ENCODE measurements at regions not wholly inside any gene's neighbourhood (a gene's known extent, or its start where the extent isn't known, plus 50 kb on each side); places are given as distances from the start of the nearest gene placed in this dataset.
A peak's percentile ranks its signal among the peaks of the same experiment; 100 is the strongest.
"Not testable (repeated sequence)": the region's sequence is repeated elsewhere in the genome, so short reads cannot be mapped to it uniquely, and the experiment has no call there.

DNA sequence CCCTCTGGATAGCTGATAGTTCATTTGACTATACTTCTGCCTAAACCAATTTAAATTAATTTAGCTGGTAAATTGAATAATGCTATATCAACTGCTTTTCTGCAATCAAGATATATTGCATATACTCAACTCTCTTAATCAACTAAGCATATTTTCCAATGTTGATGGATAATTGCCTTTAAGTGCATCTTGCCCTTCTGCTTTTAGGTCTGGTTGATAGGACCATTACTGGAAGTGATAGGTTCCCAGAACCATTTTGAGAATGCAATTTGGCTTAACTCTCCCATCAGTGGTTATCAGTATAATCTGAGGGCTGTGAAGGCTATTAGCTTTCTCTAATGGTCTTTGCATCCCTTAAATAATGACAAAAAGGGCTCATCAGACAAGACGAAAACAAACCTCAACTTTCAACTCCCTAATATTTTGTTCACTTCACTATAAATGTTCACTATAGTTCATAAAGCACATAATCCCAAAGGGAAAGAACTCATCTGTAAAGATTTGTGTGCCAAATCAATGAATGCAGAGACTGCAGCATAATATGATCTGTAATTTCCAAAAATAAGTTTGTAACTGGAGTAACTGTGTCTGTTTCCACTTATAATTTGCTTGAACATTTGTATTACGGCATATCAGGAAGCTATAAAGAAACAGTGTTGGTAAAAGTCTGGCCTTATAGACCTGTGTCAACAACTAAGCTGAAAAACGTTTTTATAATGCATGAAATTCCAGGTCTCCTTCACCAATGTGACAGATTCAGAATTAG lies 273.6 kb downstream of the FBXO8 start:
- peak; percentile 63 for DNase-seq

DNA sequence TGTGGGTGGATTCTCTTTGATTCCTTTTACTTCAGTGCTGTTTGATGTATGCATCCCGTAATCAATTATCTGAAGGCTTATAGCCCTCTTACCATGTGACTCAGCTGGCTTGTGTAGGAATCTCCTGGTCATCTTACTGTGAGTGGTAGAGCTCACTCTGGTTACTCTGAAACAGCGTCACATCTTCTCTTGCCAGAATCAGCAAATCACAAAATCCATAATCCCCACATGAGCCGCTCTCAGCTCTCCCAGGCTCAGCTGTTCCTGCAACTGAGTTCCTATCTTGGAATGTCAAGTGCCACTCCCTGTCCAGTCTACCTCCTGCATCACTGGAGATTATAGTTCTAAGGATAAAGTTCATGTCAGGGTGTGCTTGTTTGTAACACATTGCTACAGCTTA lies 278.0 kb downstream of the FBXO8 start:
- no peak for DNase-seq

DNA sequence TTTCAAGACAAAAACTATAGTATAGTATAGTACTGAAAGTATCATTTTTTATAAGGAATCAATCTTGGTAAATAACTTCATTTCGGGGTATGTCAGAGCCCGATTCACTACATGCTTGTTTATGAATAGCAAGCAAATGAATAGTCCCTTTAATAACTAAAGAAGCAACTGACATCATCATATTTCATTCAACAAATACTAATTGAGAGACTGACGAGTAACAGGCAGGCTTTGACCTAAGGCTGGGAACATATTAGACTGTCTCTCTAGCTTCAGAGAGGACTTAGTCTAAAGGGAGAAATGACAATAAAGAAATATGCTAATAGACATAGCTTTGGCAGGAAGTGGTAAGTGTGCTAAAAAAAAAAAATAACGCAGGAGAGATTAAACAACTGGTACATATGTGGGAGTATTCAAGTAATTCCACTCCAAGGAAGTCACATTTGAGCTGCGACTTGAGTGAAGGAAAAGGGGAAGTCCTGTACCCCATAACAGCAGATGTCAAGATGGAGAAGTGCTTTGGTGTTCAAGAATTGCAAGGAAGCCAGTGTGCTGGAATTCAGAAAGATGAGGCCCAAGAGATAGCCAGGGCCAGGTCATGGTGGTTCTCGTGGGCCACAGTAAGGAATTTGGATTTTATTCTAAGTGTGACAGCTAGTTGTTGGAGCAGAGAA lies 284.9 kb downstream of the FBXO8 start:
- DNase-seq = no peak

DNA sequence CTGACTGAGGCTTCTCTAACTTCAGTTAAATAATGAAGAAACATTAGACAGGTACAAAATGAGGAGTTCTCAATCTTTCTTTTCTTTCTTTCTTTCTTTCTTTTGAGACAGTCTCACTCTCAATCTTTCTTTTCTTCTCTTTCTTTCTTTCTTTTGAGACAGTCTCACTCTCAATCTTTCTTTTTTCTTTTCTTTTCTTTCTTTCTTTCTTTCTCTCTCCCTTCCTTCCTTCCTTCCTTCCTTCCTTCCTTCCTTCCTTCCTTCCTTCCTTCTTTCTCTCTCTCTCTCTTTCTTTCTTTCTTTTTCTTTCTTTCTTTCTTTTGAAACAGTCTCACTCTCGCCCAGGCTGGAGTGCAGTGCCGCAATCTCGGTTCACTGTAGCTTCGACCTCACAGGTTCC lies 287.7 kb downstream of the FBXO8 start:
- not testable (repeated sequence) for DNase-seq

DNA sequence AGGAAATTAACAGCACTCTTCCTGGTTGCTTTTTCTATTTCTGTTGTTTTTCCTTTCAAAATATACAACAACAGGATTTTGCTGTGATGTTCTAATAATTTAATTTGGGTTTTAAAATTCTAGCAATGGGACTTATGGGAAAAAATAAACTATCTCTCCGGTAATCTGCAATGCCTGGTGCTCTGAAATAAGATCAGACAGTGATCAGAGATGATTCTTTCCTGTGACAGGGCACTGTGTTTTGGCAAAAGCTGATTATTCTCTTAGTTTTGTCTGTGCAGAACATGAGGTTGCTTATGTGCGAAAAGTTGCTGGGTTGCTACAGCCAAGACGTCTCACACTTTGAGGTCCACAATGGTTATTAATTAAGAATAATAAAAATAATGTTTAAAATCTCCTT lies 291.7 kb downstream of the FBXO8 start:
- no peak for DNase-seq

DNA sequence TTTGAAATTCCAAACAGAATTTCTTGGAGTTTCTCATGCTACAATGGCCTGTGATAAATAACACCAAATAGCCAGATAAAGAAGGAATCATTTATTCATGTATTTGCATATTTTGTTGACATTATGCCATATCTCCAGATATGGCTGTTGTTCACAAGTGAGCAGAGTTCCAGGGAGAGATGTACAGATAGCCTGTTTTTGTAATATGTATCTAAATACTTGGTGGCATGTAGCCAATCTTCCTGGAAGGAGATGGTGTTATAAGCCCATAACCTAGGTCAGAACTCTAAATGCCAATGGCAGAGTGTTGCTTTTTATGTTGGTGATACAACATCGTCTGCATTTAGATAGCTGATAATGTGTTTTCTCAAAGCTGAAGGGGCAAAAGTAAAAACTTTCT lies 292.2 kb downstream of the FBXO8 start:
- no peak for DNase-seq

DNA sequence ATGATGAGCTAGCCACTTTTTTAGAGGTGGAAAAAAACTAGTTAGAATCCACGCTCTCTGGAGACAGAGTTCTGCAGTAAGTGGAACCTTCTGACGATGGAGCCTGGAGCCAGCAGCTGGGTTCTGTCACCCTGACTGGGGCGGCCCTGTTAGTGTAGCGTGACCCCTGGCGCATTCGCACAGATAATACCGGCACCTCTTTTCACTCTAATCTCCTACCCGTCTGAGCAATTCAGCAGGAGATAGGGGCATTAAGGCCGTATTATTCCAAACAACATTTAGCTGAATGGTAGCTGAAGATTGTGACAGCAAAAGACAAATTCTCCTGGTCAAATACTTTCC lies 292.6 kb downstream of the FBXO8 start:
- DNase-seq = no peak

DNA sequence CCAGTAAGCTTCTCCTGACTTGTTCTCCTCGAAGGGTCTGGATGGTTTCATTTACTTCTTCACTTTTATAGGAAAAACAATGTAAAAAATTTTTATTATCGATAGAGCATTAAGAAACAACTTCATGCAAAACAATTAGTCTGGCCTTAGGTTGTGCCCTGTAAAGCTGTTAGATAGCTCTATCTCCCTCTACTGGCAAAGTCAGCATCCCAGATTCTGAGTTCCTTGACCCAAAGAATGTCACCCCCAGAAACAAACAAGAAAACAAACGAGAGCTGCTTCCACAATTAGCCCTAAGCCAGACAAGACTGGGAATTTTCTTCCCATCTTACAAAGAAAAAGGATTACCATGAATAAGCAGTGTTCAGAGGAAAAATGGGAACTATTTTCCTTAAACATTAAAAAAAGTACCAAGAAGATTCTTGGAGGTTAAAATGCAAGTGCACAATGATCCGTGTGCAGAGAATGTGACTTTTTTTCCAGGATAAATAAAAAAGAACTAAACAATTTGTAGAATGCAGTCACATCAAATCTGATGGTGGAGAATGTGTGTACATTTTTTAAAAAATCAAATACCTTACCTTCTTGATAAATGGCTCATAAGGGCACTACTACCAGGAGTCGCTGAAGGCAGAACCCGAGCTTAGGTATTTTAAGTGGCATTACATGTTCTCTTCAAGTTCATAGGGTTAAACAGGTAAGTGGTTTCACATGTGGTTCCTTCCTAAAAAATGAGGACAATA lies 293.2 kb downstream of the FBXO8 start:
- DNase-seq = no peak

DNA sequence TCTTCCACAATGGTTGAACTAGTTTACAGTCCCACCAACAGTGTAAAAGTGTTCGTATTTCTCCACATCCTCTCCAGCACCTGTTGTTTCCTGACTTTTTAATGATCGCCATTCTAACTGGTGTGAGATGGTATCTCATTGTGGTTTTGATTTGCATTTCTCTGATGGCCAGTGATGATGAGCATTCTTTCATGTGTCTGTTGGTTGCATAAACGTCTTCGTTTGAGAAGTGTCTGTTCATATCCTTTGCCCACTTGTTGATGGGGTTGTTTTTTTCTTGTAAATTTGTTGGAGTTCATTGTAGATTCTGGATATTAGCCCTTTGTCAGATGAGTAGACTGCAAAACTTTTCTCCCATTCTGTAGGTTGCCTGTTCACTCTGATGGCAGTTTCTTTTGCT lies 319.9 kb downstream of the FBXO8 start:
- DNase-seq = not testable (repeated sequence)

DNA sequence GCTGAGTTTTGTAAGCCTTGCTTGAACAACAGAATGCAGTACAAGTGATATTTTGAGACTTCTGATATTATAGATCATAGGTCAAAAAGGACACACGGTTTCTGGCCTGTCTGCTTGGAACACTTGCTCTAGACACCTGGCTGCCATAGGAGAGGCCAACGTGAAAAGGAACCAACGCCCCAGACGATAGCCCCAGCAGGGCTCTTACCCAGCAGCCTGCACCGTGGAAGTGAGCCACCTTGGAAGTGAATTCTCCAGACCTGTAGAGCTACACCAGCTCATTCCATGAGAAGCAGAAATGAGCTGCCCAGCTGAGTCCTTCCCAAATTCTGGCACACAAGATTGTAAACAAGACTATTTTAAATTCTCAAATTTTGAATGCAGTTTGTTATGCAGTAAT lies 323.1 kb downstream of the FBXO8 start:
- DNase-seq = no peak

DNA sequence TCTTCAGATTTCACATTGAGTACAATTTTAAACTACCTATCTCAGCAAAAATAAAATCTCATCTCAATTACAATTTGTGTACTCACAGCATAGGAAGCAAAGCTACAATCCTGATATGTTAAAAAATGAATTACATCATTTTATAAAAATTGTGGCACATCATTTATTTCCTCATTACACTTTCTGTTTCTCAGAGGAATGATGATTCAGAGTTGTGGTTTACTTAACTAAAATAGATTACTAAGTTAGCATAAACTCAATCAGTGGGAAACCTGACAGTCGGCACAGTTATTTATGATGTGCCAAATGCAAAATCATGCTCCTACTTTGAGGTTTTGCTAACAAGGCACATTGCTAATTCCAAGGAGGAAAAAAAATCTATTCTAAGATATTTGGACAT lies 325.0 kb downstream of the FBXO8 start:
- DNase-seq = no peak

DNA sequence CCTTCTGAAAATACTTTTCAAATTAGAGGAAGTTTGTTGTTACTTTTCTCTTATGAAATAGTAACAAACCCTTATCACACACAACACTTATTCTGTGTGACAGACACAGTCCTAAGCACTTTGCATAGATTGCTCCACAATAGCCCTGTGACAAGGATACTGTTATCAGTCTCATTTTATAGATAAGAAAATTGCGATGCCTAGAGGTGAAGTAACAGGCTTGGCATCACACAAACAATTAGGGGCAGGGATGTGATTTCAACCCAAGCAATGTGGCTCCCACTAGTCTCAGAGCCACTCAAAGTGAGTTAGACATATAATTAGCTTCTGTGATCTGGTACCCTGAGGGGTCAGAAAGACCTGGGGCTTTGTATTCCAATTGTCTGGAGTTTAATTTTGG lies 339.9 kb downstream of the FBXO8 start:
- no peak for DNase-seq

DNA sequence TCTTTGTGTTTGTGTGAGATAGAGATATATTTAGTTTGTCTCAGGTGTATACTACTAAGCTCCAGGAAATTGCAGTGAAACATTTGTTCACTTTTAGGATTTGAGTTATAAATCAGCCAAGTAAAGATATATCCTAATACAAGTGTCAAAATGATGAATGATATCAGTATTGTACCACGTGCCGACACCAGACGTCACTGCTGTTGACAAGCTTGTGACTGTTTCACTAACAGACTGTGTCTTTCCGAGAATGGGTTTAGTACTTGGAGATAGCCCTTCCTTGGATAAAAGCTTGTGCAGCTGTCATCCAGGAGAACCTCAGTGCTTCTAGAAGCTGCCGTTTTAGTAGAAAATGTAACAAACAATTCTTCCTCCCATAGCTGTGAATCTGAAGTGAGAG lies 343.3 kb downstream of the FBXO8 start:
- no peak for DNase-seq

DNA sequence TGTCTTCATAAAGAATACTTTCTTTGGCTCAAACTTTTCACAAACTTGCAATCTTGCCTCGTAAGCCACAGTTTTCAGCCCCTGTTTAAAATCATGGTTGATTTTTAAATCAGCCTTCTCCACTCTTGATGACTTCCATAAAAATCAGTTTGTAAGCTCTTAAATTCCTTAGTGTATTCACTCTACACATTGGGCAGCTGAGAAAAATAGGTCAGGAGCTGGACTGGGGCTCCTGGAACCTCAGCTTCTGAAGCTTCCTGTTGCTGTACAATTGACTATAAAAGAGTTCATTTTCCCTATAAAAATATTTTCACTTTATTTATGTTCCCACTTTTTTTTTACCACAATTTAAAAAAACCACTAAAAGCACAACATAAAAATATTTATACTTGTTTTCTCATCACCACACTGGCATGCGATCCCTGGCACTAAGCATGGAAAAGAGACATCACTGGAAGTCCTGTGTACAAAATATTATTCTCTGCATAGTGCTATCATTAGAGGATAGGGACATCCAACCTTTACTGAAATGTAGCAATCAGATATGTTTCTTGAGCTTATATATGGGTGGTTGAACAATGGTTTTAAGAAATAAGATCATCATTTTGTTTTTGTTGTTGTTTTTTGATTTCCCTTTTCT lies 345.7 kb downstream of the FBXO8 start:
- DNase-seq = no peak

DNA sequence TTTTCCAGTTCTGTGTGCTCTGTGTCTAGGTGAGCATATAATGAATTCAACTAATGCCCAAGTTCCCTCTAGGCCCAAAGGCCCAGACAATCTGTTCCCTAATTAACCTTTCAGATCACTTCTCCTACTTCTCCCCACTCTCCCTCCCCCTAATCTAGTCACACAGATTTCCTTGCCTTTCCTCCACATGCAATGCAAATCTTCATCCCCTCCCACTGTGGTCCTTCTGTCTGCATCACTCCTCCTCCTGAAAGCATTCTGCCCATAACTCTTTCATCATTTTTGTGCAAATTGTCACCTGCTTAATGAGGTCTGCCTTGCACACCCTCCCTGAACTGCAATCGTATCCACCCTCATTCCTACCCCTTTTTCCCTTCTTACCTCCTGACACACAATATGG lies 346.6 kb downstream of the FBXO8 start:
- DNase-seq = no peak

DNA sequence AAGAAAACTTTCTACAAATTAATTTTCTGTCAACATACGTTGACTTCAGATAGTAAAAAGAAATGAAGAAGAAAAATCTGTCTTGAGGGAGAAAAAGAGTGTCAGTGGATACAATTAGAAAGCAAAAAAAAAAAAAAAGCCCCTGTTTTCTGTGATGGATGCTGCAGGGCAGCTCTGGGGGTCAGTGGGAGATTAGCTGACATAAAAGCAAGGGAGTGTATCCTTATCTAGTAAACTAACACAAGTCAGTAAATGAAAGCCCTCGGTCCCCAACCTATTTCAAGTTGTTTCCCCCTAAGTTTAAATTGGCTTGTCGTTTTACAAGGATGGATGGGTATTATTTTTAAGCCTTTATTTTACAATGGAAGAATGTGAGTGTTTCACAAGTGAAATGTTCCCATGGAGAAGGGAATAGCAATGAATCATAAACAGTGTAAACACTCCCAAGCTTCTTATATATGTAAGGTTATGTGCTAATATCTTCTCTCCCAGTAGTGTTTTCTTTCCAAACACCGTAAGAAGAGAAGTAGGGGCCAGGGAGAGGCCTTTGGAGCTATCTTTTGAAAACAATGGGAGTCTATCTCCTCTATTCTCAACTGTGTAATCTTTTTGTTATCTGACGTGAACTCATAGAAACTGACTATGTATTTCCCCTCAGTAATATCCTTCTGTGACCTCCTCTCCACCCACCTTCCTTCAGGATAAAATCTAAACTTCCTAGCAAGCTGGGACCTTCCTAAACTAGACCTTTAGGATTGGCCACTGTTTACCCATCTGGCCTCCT lies 347.7 kb downstream of the FBXO8 start:
- DNase-seq = no peak

DNA sequence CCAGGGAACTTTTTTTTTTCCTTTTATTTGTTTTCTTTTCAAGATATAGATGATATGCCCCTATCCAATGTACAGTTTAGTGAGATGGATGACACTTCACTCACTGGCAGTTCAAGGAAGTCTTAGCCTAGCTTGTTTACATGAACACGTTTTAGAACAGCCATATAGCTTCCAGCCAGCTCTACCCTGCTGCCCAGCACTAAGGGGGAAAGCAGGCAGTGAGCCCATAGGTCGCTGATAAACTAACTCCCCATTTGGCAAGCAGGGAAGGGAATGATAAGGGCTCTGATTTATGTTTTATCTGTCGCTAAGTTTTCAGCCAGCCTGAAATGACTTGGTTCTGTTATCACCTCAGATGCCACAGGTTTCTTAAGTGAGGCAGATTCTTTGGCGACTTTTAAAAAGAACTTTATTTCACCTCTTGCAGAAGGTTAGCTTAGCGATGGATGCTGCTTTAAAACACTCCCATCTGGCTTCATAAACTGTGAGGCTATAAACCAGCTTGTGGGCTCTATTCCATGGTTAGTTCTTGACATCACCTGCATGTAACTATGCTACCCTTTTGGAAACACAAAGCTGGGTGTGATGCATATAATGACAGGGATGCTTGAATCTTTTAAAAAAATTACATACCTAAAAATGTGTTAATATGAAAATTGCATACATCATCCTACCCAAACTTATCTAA lies 348.4 kb downstream of the FBXO8 start:
- DNase-seq = no peak

DNA sequence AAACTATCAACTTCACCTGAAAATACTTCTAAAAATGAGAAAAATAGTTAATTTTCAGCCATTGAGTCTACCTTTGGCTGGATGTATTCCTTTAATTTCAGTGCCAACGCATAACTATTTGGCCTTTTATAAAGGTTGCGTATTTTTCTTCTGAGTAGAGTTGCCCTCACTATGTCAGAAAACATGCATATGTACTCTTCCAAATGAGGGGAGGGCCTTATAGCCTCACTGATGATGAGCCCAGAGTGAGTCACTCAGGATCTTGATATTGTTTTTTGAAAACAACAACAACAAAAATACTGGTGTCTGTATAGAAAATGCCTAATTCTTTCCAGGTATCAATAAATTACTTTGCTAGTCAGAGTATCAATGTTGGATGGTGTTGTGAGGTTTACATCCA lies 349.3 kb downstream of the FBXO8 start:
- DNase-seq = no peak

DNA sequence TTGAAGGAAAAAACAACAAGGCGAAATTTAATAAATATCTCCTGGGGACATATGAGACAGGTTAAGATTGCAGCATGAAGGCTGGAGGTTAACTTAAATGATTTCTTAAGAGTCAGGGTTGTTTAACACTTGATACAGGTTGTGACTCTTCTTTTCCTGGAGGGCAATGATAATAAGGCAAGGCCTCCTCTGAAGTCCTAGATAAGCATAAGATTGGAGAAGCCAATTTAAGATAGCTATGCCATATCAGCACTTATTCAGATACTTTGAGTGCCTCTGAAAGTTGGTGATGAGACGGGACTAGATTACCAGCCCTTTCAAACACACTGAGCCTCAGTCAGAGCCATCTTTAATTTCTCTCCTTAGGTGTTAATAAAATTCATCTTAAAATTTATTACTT lies 350.8 kb downstream of the FBXO8 start:
- no peak for DNase-seq

DNA sequence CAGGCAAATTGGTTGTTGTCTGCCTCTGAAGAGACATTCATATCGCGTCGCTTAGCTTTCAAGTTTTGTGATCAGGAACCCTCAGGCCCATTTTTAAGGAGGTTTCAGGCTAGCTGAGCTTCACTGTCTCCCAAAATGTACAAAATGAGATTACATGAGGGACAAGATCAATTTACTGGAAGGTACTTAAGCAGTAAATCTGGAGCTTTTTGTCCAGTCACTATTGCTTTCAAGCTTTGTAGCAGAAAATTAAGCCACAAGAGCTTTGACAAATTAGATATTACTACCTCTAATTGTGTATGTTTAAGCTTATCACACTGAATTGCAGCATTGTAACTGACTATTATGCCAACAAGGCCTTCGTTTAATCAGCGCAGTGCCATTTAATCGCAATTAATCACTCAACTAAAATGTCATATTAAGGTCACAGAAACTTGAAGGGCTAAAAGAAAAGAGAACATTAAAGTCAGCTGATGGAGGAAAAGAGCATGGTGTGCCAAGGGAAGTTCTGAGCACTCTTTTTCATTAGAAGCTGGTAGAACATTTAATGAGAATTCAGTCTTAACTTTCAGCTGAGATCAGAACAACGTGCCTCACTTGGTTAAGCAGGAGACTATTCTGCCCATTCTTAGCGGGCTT lies 353.0 kb downstream of the FBXO8 start:
- DNase-seq = no peak

DNA sequence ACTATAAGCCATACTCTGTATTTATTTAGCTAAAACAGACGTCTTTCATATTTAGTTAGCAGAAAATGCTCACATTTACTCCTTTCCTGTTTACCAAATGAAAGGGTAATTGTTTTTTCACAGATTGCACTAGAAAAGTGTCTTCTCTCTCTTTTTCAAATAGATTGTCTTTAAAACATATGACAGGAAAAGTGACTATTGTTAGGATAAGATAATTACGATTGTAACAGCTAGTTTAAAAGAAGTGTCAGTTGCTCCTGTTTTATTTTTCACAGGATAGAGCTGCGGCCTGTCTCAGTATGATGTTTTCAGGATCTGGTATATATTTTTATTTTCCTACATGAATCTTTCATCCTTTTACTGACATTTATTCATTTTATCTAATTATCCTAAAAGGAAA lies 353.5 kb downstream of the FBXO8 start:
- no peak for DNase-seq

All from skin of body (tissue), 1 donor.